A549 (cell line): ENCODE measurements at regions not wholly inside any gene's neighbourhood (a gene's known extent, or its start where the extent isn't known, plus 50 kb on each side); places are given as distances from the start of the nearest gene placed in this dataset.

Experiments used
- ATAC-seq, 2 experiments: fragments of 200-7000 bp in 1 of 2; fragments of >200 bp in 1 of 2; cut with Nextera tagmentation in 1 of 2; cut with Tn5 transposase in 1 of 2; 3 replicates each; pipeline versions ENCODE4 v1.8.0 to v1.9.1; 2018 to 2020; ENCODE audit warnings: mild to moderate bottlenecking in 1 of 2, moderate library complexity in 1 of 2
- CTCF ChIA-PET: fragments of 300-600 bp; sonication (Branson Sonifier 250); formaldehyde crosslinking; extraction: SDS; loops from one replicate; lab custom pipeline; 2021; ENCODE audit warnings: antibody characterized with exemption, inconsistent platforms; lab: Yijun Ruan, JAX
- POLR2A ChIA-PET: fragments of 350-600 bp; formaldehyde crosslinking; extraction: SDS; loops from one replicate; lab custom pipeline; 2021; ENCODE audit warnings: antibody characterized with exemption, inconsistent platforms; lab: Yijun Ruan, JAX
- DNase-seq, 2 experiments: peaks; one replicate each; pipeline versions ENCODE4 v3.0.0 to v3.0.0-alpha.2; 2011 to 2016; ENCODE audit warnings: low read depth in 1 of 2, low spot score in 1 of 2
- FAIRE-seq: peaks from 2 replicates; lab custom pipeline; 2011; peaks lifted over from hg19 to GRCh38; lab: Jason Lieb, UNC
- H3K27ac ChIP-seq, 2 experiments: fragments of >200 bp; sonication (Bioruptor Twin); formaldehyde crosslinking; 3 replicates each; pipeline ENCODE4 v1.5.1; 2016 to 2017
- H3K4me1 ChIP-seq: fragments of >200 bp; sonication (Bioruptor Twin); formaldehyde crosslinking; 3 replicates; pipeline ENCODE4 v1.6.1; 2016
- H3K4me2 ChIP-seq: fragments of >200 bp; sonication (Bioruptor Twin); formaldehyde crosslinking; 3 replicates; pipeline ENCODE4 v1.6.1; 2016
- H3K4me3 ChIP-seq: fragments of >200 bp; sonication (Bioruptor Twin); formaldehyde crosslinking; 3 replicates; pipeline ENCODE4 v1.5.1; 2016
- H3K9me3 ChIP-seq: fragments of >200 bp; sonication (Bioruptor Twin); formaldehyde crosslinking; 3 replicates; pipeline ENCODE4 v1.6.1; 2016
- CBX2 ChIP-seq: fragments of 200-600 bp; sonication (generic); IDR thresholded peaks from 2 replicates; pipeline ENCODE4 v1.6.1; 2016; ENCODE audit warnings: low read depth, mild to moderate bottlenecking, borderline replicate concordance
- CEBPB ChIP-seq, 2 experiments: fragments of >200 bp in 1 of 2; sonication (Bioruptor Twin) in 1 of 2; formaldehyde crosslinking in 1 of 2; IDR thresholded peaks; 2 replicates each; pipeline ENCODE4 v1.6.1; 2012 to 2016
- CHD2 ChIP-seq: fragments of 150-350 bp; IDR thresholded peaks from 2 replicates; pipeline ENCODE4 v1.6.1; 2014; ENCODE audit warnings: low read length; ENCODE audit not compliant: partially characterized antibody
- CTCF ChIP-seq: fragments of >200 bp; sonication (Bioruptor Twin); formaldehyde crosslinking; IDR thresholded peaks from 3 replicates; pipeline ENCODE4 v1.5.1; 2016
- EHMT2 ChIP-seq: fragments of 200-600 bp; sonication (generic); IDR thresholded peaks from 2 replicates; pipeline ENCODE4 v1.6.1; 2016; ENCODE audit warnings: antibody characterized with exemption, low read depth, mild to moderate bottlenecking, moderate library complexity
- GATA3 ChIP-seq: IDR thresholded peaks from 2 replicates; pipeline ENCODE4 v1.6.1; 2012; ENCODE audit warnings: borderline replicate concordance
- JUN ChIP-seq, 2 experiments: fragments of >200 bp; sonication (Bioruptor Twin); formaldehyde crosslinking; IDR thresholded peaks; 2 replicates in 1 of 2; 3 replicates in 1 of 2; pipeline ENCODE4 v1.6.1; 2016 to 2017
- MYC ChIP-seq: IDR thresholded peaks from 2 replicates; pipeline ENCODE4 v1.6.1; 2012; ENCODE audit warnings: mild to moderate bottlenecking, inconsistent platforms, low read length, improper control_type of control experiment, borderline replicate concordance
- NFE2L2 ChIP-seq: fragments of 150-350 bp; conservative IDR thresholded peaks from 2 replicates; pipeline ENCODE4 v1.6.1; 2014; ENCODE audit warnings: low read length
- NPAS2 ChIP-seq: fragments of 250-450 bp; sonication (Bioruptor Pico); IDR thresholded peaks from 2 replicates; pipeline ENCODE4 v1.8.0; 2022; ENCODE audit warnings: mild to moderate bottlenecking, moderate library complexity, borderline replicate concordance
- PBX3 ChIP-seq: IDR thresholded peaks from 2 replicates; pipeline ENCODE4 v1.6.1; 2012
- RAD21 ChIP-seq, 2 experiments: fragments of >200 bp in 1 of 2; sonication (Bioruptor Twin) in 1 of 2; formaldehyde crosslinking in 1 of 2; IDR thresholded peaks in 1 of 2; conservative IDR thresholded peaks in 1 of 2; 2 replicates in 1 of 2; 3 replicates in 1 of 2; pipeline ENCODE4 v1.6.1; 2012 to 2018; ENCODE audit warnings: inconsistent platforms in 1 of 2
- RCOR1 ChIP-seq: fragments of 150-350 bp; IDR thresholded peaks from 2 replicates; pipeline ENCODE4 v1.6.1; 2014; ENCODE audit warnings: antibody characterized with exemption, low read length, low read depth
- RFX5 ChIP-seq: fragments of 450-650 bp; IDR thresholded peaks from 2 replicates; pipeline ENCODE4 v1.7.1; 2014; ENCODE audit warnings: antibody characterized with exemption, mild to moderate bottlenecking, moderate library complexity
- SMC3 ChIP-seq: fragments of >200 bp; sonication (Bioruptor Twin); formaldehyde crosslinking; IDR thresholded peaks from 3 replicates; pipeline ENCODE4 v1.6.1; 2018; ENCODE audit warnings: inconsistent platforms
- TFCP2L1 ChIP-seq: fragments of 250-450 bp; sonication (Bioruptor Pico); IDR thresholded peaks from 2 replicates; pipeline ENCODE4 v1.5.0; 2021; ENCODE audit warnings: mild to moderate bottlenecking
- TP53 ChIP-seq: fragments of 250-450 bp; sonication (Bioruptor Pico); IDR thresholded peaks from 2 replicates; pipeline ENCODE4 v1.5.0; 2021; ENCODE audit warnings: mild to moderate bottlenecking, moderate library complexity
- USF2 ChIP-seq: fragments of 450-650 bp; IDR thresholded peaks from 2 replicates; pipeline ENCODE4 v1.6.1; 2014; ENCODE audit warnings: antibody characterized with exemption
- ZSCAN20 ChIP-seq: fragments of 250-450 bp; sonication (Bioruptor Pico); IDR thresholded peaks from 2 replicates; pipeline ENCODE4 v1.8.0; 2022; ENCODE audit warnings: mild to moderate bottlenecking, moderate library complexity
- whole genome bisulfite sequencing: methylation state at CpG from one replicate; pipeline ENCODE4 v1.1.6; 2017; ENCODE audit errors: missing lambda C conversion rate; 5-methylcytosine and 5-hydroxymethylcytosine counted together
- TF ChIP-seq, protein P1 (sequence below): fragments of 250-450 bp; sonication (Bioruptor Pico); IDR thresholded peaks from 2 replicates; pipeline ENCODE4 v1.5.0; 2021; ENCODE audit warnings: mild to moderate bottlenecking, moderate library complexity, borderline replicate concordance

DNA sequence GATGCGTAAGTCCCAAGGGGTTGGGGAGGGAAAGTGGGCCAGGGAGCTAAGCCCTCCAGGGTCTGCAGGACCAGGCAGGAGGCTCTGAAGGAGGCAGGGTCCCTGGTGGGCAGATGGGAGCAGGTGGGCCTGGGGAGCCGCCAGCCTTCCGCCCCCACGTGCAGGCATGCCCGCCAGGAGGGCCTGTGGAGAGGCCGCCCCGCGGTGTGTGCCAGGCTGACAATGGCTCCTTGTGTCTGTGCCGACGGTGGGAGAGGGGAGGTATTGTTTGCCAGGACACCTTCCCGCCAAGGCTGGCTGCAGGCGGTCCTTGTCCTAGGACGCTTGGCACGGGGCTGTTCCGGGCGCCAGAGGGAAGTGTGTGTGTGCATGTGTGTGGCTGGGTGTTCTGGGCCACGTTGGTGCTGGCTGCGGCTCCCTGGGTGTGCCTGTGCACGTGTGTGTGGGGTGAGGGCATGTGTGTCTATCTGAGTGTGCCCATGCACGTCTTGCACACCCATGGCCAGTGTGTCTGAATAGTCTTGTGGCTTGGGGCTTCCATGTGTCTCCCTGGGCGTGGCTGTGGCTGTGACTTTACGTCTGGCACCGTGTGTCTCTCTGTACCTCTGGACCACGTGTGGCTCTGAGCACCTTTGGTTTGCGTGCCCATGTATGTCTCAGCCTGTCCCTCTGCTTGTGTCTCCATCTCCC lies 153.0 kb downstream of the CEBPB start:
- Histone ChIP-seq H3K4me2 (no peak overlapping the region), H3K4me3 (no peak overlapping the region), H3K4me1 (peaks cover 36% of the 10 kb centered on the region), H3K9me3 (no peaks in the 10 kb centered on the region), H3K27ac (peak overlapping the region; percentile 44 to 66; a peak in 4 of 6 replicates)
- no peak; a peak in 1 of 6 replicates for ATAC-seq
- no peak for FAIRE-seq
- no peak for DNase-seq
- CTCF ChIA-PET = no interaction called here
- TF ChIP-seq CBX2 = no peak
- no peak for TF ChIP-seq JUN (IDR thresholded peaks at IDR 0.05)
- TF ChIP-seq CTCF = no peak
- TF ChIP-seq RAD21 (conservative IDR thresholded peaks at IDR 0.05 in 1 of 2, IDR thresholded peaks at IDR 0.05 in 1 of 2) = no peak
- TF ChIP-seq ZSCAN20 (CRISPR knock-in tag) = no peak
- TF ChIP-seq CHD2 = no peak
- TF ChIP-seq GATA3 = no peak
- TF ChIP-seq RCOR1 = no peak
- no peak for TF ChIP-seq TP53
- no peak for TF ChIP-seq EHMT2
- TF ChIP-seq, all 56 proteins: peak for 0
- 87% methylated on average over 16 of the region's 25 CpGs for WGBS
- POLR2A ChIA-PET = no interaction called here

DNA sequence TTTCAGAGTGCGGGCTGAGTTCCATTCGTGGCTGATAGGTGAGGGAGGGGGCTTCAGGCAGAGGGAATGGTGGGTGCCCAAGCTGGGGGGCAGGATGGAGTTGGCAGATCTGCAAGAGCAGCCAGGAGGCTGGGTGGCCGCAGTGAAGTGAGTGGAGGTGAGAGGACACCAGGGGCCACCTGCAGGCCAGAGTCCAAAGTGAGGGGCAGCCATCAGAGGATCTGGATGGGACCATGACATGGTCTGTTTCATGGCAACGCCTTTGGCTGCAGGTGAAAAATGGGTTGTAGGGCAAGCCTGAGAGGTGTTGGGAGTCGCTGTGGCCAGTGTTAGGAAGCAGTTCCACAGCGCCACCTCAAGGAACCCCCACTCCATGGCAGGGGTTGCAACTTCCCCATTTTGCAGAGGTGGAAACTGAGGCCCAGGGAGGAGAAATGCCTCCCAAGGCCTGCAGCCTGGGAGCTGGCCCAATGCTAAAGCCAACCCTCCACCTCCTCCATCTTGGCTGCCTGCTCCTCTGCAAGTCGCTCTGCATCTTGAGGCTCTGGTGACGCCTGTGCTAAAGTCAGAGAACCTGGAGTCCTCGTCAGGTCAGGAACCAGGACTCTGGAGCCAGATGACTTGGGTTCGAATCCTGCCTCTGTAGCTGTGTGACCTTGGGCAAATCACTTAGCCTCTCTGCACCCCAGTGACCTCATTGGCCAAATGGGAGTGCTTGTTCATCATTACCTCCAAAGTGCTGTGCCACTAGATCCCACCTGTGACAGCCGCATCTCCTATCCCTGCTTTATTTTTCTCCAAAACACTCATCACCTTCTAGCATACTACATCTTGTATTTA lies 153.8 kb downstream of the CEBPB start:
- no peak overlapping the region for H3K4me3 ChIP-seq
- H3K4me2 ChIP-seq = no peak overlapping the region
- H3K4me1 ChIP-seq = peaks cover 29% of the 10 kb centered on the region
- no peak for FAIRE-seq
- no peaks in the 10 kb centered on the region for H3K9me3 ChIP-seq
- CTCF ChIA-PET = interaction anchor here (1.2 kb wide), 1 partner anchor 96 kb away, joined by 3 read pairs; no protein-coding TSS in a partner anchor
- H3K27ac ChIP-seq = peak overlapping the region; percentile 44 to 74; a peak in 4 of 6 replicates
- POLR2A ChIA-PET = no interaction called here
- peak in 1 of 2 experiments; percentile 44; a peak in 3 of 6 replicates for ATAC-seq
- DNase-seq = peak in 1 of 2 experiments; percentile 40
- 75% methylated on average over 9 of the region's 11 CpGs for WGBS
- no peak for TF ChIP-seq CEBPB (IDR thresholded peaks at IDR 0.05)
- no peak for TF ChIP-seq MYC
- no peak for TF ChIP-seq NFE2L2
- no peak for TF ChIP-seq PBX3
- TF ChIP-seq NPAS2 (CRISPR knock-in tag) = no peak
- TF ChIP-seq USF2 = no peak
- TF ChIP-seq RAD21 (conservative IDR thresholded peaks at IDR 0.05 in 1 of 2, IDR thresholded peaks at IDR 0.05 in 1 of 2) = peak in 1 of 2 experiments; percentile 51; a peak in 4 of 5 replicates
- no peak for TF ChIP-seq RFX5
- TF ChIP-seq SMC3 = peak; percentile 30; the same call in 2 of the 3 replicates
- no peak for TF ChIP-seq TFCP2L1 (CRISPR knock-in tag)
- TF ChIP-seq, protein P1, sequence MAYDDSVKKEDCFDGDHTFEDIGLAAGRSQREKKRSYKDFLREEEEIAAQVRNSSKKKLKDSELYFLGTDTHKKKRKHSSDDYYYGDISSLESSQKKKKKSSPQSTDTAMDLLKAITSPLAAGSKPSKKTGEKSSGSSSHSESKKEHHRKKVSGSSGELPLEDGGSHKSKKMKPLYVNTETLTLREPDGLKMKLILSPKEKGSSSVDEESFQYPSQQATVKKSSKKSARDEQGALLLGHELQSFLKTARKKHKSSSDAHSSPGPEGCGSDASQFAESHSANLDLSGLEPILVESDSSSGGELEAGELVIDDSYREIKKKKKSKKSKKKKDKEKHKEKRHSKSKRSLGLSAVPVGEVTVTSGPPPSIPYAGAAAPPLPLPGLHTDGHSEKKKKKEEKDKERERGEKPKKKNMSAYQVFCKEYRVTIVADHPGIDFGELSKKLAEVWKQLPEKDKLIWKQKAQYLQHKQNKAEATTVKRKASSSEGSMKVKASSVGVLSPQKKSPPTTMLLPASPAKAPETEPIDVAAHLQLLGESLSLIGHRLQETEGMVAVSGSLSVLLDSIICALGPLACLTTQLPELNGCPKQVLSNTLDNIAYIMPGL (CRISPR knock-in tag) = no peak
- peak; percentile 19; the same call in 2 of the 3 replicates for TF ChIP-seq CTCF
